Esophagus (tissue), 2 donors: ENCODE measurements at regions not wholly inside any gene's neighbourhood (a gene's known extent, or its start where the extent isn't known, plus 50 kb on each side); places are given as distances from the start of the nearest gene placed in this dataset.

Experiments used
- H3K27ac ChIP-seq, 2 donors: one replicate each; pipeline ENCODE4 v1.5.1; 2013; ENCODE audit warnings: low read depth in 2 of 2, mild to moderate bottlenecking in 2 of 2, inconsistent platforms in 1 of 2, low read length in 1 of 2, moderate library complexity in 1 of 2
- H3K27me3 ChIP-seq, 2 donors: one replicate each; pipeline ENCODE4 v1.6.1; 2013; ENCODE audit warnings: low read length in 2 of 2, control low read depth in 1 of 2, mild to moderate bottlenecking in 1 of 2; ENCODE audit not compliant: insufficient read depth in 2 of 2, control insufficient read depth in 1 of 2
- H3K36me3 ChIP-seq, 2 donors: one replicate each; pipeline ENCODE4 v1.6.1; 2013; ENCODE audit warnings: low read length in 1 of 2; ENCODE audit not compliant: control insufficient read depth in 2 of 2, insufficient read depth in 2 of 2
- H3K4me1 ChIP-seq, 2 donors: one replicate each; pipeline ENCODE4 v1.6.1; 2013; ENCODE audit warnings: low read length in 1 of 2; ENCODE audit not compliant: control insufficient read depth in 2 of 2, insufficient read depth in 2 of 2
- H3K4me3 ChIP-seq, 2 donors: one replicate each; pipeline ENCODE4 v1.5.1; 2013; ENCODE audit warnings: low read length in 2 of 2, mild to moderate bottlenecking in 2 of 2, low read depth in 1 of 2, moderate library complexity in 1 of 2
- H3K9me3 ChIP-seq, 2 donors: one replicate each; pipeline ENCODE4 v1.6.1; 2013; ENCODE audit warnings: mild to moderate bottlenecking in 2 of 2, low read depth in 1 of 2, low read length in 1 of 2, moderate library complexity in 1 of 2; ENCODE audit not compliant: control insufficient read depth in 2 of 2, insufficient read depth in 1 of 2
- WGBS, 2 donors: extraction: QIAGEN DNeasy Blood & Tissue Kit; methylation state at CpG; one replicate each; pipeline ENCODE4 v1.1.7; 2013; 5-methylcytosine and 5-hydroxymethylcytosine counted together
- donor health status: healthy with polysubstance abuse.
- donor health status: Bipolar disorder and iron deficiency.

GRCh38 chr6:141866731-141867497 is 265.8 kb upstream of the GJE1 start:
- WGBS, 2 donors, result 63 to 68% methylated on average over 2 of the region's 2 CpGs
- Histone ChIP-seq H3K27me3 (no peaks in the 10 kb centered on the region), H3K9me3 (no peaks in the 10 kb centered on the region), H3K4me1 (no peaks in the 10 kb centered on the region), H3K36me3 (no peaks in the 10 kb centered on the region), H3K4me3 (no peak overlapping the region), H3K27ac (no peak overlapping the region)

GRCh38 chr6:141851063-141851462 is 281.7 kb upstream of the GJE1 start:
- Histone ChIP-seq H3K36me3 (no peaks in the 10 kb centered on the region), H3K4me3 (no peak overlapping the region), H3K4me1 (no peaks in the 10 kb centered on the region), H3K9me3 (no peaks in the 10 kb centered on the region), H3K27me3 (no peaks in the 10 kb centered on the region), H3K27ac (no peak overlapping the region)
- 74 to 83% methylated on average over 3 of the region's 3 CpGs for WGBS, 2 donors

GRCh38 chr6:141848029-141848890 is 284.5 kb upstream of the GJE1 start:
- H3K27me3 ChIP-seq, result no peaks in the 10 kb centered on the region
- H3K9me3 ChIP-seq, result no peaks in the 10 kb centered on the region
- H3K27ac ChIP-seq, result no peak overlapping the region
- WGBS, 2 donors, result 71% methylated on average over 6 of the region's 6 CpGs
- H3K4me3 ChIP-seq, result no peak overlapping the region
- H3K4me1 ChIP-seq, result no peaks in the 10 kb centered on the region
- no peaks in the 10 kb centered on the region for H3K36me3 ChIP-seq

GRCh38 chr6:141846639-141847038 is 286.1 kb upstream of the GJE1 start:
- Histone ChIP-seq H3K27me3 (no peaks in the 10 kb centered on the region), H3K36me3 (no peaks in the 10 kb centered on the region), H3K4me1 (no peaks in the 10 kb centered on the region), H3K9me3 (no peaks in the 10 kb centered on the region), H3K4me3 (no peak overlapping the region), H3K27ac (no peak overlapping the region)
- WGBS, 2 donors, result 70 to 75% methylated on average over 4 of the region's 4 CpGs

- no peaks in the 10 kb centered on the region for H3K4me1 ChIP-seq
- WGBS, 2 donors, result 77 to 90% methylated on average over 3 of the region's 3 CpGs
- H3K36me3 ChIP-seq, result no peaks in the 10 kb centered on the region
- no peak overlapping the region for H3K4me3 ChIP-seq
- no peaks in the 10 kb centered on the region for H3K27me3 ChIP-seq
- no peak overlapping the region for H3K27ac ChIP-seq
- no peaks in the 10 kb centered on the region for H3K9me3 ChIP-seq
These were observed 289.4 kb upstream of the GJE1 start for GRCh38 chr6:141843178-141843834.

GRCh38 chr6:141833001-141833655 is 299.6 kb upstream of the GJE1 start:
- H3K9me3 ChIP-seq, result no peaks in the 10 kb centered on the region
- H3K36me3 ChIP-seq, result no peaks in the 10 kb centered on the region
- WGBS, 2 donors, result 78 to 81% methylated on average over 7 of the region's 7 CpGs
- H3K4me1 ChIP-seq, result no peaks in the 10 kb centered on the region
- no peaks in the 10 kb centered on the region for H3K27me3 ChIP-seq
- no peak overlapping the region for H3K27ac ChIP-seq
- H3K4me3 ChIP-seq, result no peak overlapping the region

- 68 to 81% methylated on average over 1 of the region's 1 CpG for WGBS, 2 donors
- H3K27me3 ChIP-seq, result no peaks in the 10 kb centered on the region
- H3K36me3 ChIP-seq, result no peaks in the 10 kb centered on the region
- no peak overlapping the region for H3K27ac ChIP-seq
- no peak overlapping the region for H3K4me3 ChIP-seq
- H3K9me3 ChIP-seq, result no peaks in the 10 kb centered on the region
- no peaks in the 10 kb centered on the region for H3K4me1 ChIP-seq
These were observed 302.2 kb upstream of the GJE1 start for GRCh38 chr6:141830530-141830929.

GRCh38 chr6:141829566-141830360 is 303.0 kb upstream of the GJE1 start:
- WGBS, 2 donors, result 39 to 43% methylated on average over 4 of the region's 4 CpGs
- no peak overlapping the region for H3K27ac ChIP-seq
- H3K4me3 ChIP-seq, result no peak overlapping the region
- H3K4me1 ChIP-seq, result no peaks in the 10 kb centered on the region
- no peaks in the 10 kb centered on the region for H3K27me3 ChIP-seq
- H3K9me3 ChIP-seq, result no peaks in the 10 kb centered on the region
- no peaks in the 10 kb centered on the region for H3K36me3 ChIP-seq

- Histone ChIP-seq H3K4me1 (no peaks in the 10 kb centered on the region), H3K27me3 (no peaks in the 10 kb centered on the region), H3K4me3 (no peak overlapping the region), H3K36me3 (no peaks in the 10 kb centered on the region), H3K9me3 (no peaks in the 10 kb centered on the region), H3K27ac (no peak overlapping the region)
- 49 to 71% methylated on average over 1 of the region's 1 CpG for WGBS, 2 donors
These were observed 308.4 kb upstream of the GJE1 start for GRCh38 chr6:141824350-141824749.
